WTC11 (cell line): ENCODE measurements at regions not wholly inside any gene's neighbourhood (a gene's known extent, or its start where the extent isn't known, plus 50 kb on each side); places are given as distances from the start of the nearest gene placed in this dataset.

Experiments
- ATAC-seq: fragments of 200-7000 bp; cut with Tn5 transposase; 2 replicates; pipeline ENCODE4 v1.10.0; 2021; ENCODE audit warnings: mild to moderate bottlenecking, moderate library complexity
- CTCF ChIA-PET: fragments of 300-600 bp; sonication (Branson Sonifier 250); formaldehyde crosslinking; loops from one replicate; lab custom pipeline; 2021; ENCODE audit warnings: antibody characterized with exemption; lab: Charles Lee
- POLR2A ChIA-PET: fragments of 350-600 bp; sonication (Branson Sonifier 250); formaldehyde crosslinking; loops from one replicate; lab custom pipeline; 2021; ENCODE audit warnings: antibody characterized with exemption; lab: Charles Lee
- DNase-seq: peaks from one replicate; pipeline ENCODE4 v3.0.0; 2021; ENCODE audit warnings: low spot score
- H3K27ac Mint-ChIP-seq: 2 replicates; pipeline ENCODE4 v1.8.0; 2021; ENCODE audit warnings: mixed read lengths
- H3K27me3 Mint-ChIP-seq: 2 replicates; pipeline ENCODE4 v1.8.0; 2021; ENCODE audit warnings: low read depth, mild to moderate bottlenecking, moderate library complexity, mixed read lengths
- H3K36me3 Mint-ChIP-seq: 2 replicates; pipeline ENCODE4 v1.8.0; 2021; ENCODE audit warnings: mixed read lengths
- H3K4me1 Mint-ChIP-seq: 2 replicates; pipeline ENCODE4 v1.8.0; 2022; ENCODE audit warnings: mixed read lengths
- H3K4me3 Mint-ChIP-seq: 2 replicates; pipeline ENCODE4 v1.8.0; 2021; ENCODE audit warnings: mild to moderate bottlenecking, moderate library complexity, mixed read lengths
- H3K9me3 Mint-ChIP-seq: 2 replicates; pipeline ENCODE4 v1.8.0; 2021; ENCODE audit warnings: mixed read lengths
- GABPB1 ChIP-seq: sonication (generic); formaldehyde crosslinking; IDR thresholded peaks from 2 replicates; pipeline ENCODE4 v1.8.1; 2023; ENCODE audit warnings: mild to moderate bottlenecking, missing genetic modification reagents
- GRHL2 ChIP-seq: fragments of 250-450 bp; sonication (Bioruptor Pico); IDR thresholded peaks from 2 replicates; pipeline ENCODE4 v1.8.0; 2022; ENCODE audit warnings: mild to moderate bottlenecking, moderate library complexity; ENCODE audit not compliant: insufficient replicate concordance, severe bottlenecking
- NFYB ChIP-seq: sonication (generic); formaldehyde crosslinking; conservative IDR thresholded peaks from 2 replicates; pipeline ENCODE4 v1.8.0; 2022; ENCODE audit warnings: low read depth, missing genetic modification reagents
- RELA ChIP-seq: sonication (generic); formaldehyde crosslinking; IDR thresholded peaks from 2 replicates; pipeline ENCODE4 v1.8.1; 2022; ENCODE audit warnings: missing genetic modification reagents, mild to moderate bottlenecking, borderline replicate concordance
- SMAD4 ChIP-seq: sonication (generic); formaldehyde crosslinking; IDR thresholded peaks from 2 replicates; pipeline ENCODE4 v1.8.0; 2022; ENCODE audit warnings: mild to moderate bottlenecking, missing genetic modification reagents
- TEAD4 ChIP-seq: sonication (generic); formaldehyde crosslinking; IDR thresholded peaks from 2 replicates; pipeline ENCODE4 v1.8.0; 2022; ENCODE audit warnings: mild to moderate bottlenecking, missing genetic modification reagents
- ZNF263 ChIP-seq: sonication (generic); formaldehyde crosslinking; IDR thresholded peaks from 2 replicates; pipeline ENCODE4 v1.8.1; 2022; ENCODE audit warnings: low read depth, mild to moderate bottlenecking, moderate library complexity, missing genetic modification reagents
- ZNF416 ChIP-seq: fragments of 250-450 bp; sonication (Bioruptor Pico); IDR thresholded peaks from 2 replicates; pipeline ENCODE4 v1.9.0; 2021; ENCODE audit warnings: mild to moderate bottlenecking, inconsistent platforms
- TF ChIP-seq, protein P1 (sequence below): sonication (generic); formaldehyde crosslinking; IDR thresholded peaks from 2 replicates; pipeline ENCODE4 v1.8.1; 2023; ENCODE audit warnings: mild to moderate bottlenecking, missing genetic modification reagents
- TF ChIP-seq, protein P2 (sequence below): sonication (generic); formaldehyde crosslinking; IDR thresholded peaks from 2 replicates; pipeline ENCODE4 v1.8.1; 2022; ENCODE audit warnings: low read depth, mild to moderate bottlenecking, moderate library complexity, missing genetic modification reagents, borderline replicate concordance
- TF ChIP-seq, protein P3 (sequence below): sonication (generic); formaldehyde crosslinking; IDR thresholded peaks from 2 replicates; pipeline ENCODE4 v1.8.1; 2022; ENCODE audit warnings: mild to moderate bottlenecking, missing genetic modification reagents, moderate library complexity, borderline replicate concordance
- TF ChIP-seq, protein P4 (sequence below): sonication (generic); formaldehyde crosslinking; conservative IDR thresholded peaks from 2 replicates; pipeline ENCODE4 v1.8.1; 2023; ENCODE audit warnings: mild to moderate bottlenecking, low read depth, missing genetic modification reagents, moderate library complexity
- TF ChIP-seq, protein P5 (sequence below): fragments of 250-450 bp; sonication (Bioruptor Pico); IDR thresholded peaks from 2 replicates; pipeline ENCODE4 v1.9.0; 2021; ENCODE audit warnings: mild to moderate bottlenecking, borderline replicate concordance
- TF ChIP-seq, protein P6 (sequence below): sonication (generic); formaldehyde crosslinking; IDR thresholded peaks from 2 replicates; pipeline ENCODE4 v1.8.1; 2023; ENCODE audit warnings: mild to moderate bottlenecking, missing genetic modification reagents, moderate library complexity

DNA sequence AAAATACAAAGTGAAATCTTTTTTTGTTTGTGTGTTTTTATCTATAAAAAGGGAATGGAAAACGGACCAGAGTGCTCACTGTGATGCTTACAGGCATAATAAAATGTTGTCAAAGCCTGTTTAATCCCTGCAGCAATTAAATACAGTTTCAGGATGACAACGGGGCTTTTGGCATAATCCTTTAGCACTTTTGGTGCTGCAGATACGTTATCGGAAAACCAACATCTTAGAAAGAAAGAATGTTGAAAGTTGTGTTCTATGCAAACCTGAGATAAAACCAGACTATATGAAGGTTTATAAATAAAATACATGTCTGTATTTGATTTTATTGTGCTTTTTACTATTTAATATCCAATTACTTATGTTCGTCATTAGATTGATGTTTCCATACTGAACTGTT is 307.4 kb upstream of the DAB2 start (continued):
- TF ChIP-seq, protein P1, sequence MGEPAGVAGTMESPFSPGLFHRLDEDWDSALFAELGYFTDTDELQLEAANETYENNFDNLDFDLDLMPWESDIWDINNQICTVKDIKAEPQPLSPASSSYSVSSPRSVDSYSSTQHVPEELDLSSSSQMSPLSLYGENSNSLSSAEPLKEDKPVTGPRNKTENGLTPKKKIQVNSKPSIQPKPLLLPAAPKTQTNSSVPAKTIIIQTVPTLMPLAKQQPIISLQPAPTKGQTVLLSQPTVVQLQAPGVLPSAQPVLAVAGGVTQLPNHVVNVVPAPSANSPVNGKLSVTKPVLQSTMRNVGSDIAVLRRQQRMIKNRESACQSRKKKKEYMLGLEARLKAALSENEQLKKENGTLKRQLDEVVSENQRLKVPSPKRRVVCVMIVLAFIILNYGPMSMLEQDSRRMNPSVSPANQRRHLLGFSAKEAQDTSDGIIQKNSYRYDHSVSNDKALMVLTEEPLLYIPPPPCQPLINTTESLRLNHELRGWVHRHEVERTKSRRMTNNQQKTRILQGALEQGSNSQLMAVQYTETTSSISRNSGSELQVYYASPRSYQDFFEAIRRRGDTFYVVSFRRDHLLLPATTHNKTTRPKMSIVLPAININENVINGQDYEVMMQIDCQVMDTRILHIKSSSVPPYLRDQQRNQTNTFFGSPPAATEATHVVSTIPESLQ: no peak
- no peak for TF ChIP-seq GABPB1 (CRISPR knock-in tag)
- no peak for TF ChIP-seq ZNF263 (CRISPR knock-in tag)
- no peak for TF ChIP-seq TEAD4 (CRISPR knock-in tag)
- no peak for TF ChIP-seq SMAD4 (CRISPR knock-in tag)
- TF ChIP-seq, protein P2, sequence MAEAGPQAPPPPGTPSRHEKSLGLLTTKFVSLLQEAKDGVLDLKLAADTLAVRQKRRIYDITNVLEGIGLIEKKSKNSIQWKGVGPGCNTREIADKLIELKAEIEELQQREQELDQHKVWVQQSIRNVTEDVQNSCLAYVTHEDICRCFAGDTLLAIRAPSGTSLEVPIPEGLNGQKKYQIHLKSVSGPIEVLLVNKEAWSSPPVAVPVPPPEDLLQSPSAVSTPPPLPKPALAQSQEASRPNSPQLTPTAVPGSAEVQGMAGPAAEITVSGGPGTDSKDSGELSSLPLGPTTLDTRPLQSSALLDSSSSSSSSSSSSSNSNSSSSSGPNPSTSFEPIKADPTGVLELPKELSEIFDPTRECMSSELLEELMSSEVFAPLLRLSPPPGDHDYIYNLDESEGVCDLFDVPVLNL: no peak

DNA sequence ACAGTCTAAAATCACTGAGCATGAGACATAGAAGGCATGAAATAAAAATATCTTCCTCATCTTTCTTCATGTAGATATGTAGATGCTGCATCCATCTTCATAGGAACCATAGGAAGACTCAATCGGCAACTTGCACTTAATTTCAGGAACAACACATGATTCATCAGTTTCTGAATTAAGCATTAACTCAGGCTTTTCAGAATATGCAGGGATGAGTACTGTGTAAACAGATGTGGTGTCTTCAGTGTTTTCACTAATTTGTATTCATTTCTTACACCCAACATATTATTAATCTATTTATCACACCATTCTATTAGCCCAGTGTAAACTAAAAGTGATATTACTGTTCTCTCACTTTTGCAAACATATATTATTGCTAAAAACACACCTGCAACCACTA is 305.9 kb upstream of the DAB2 start:
- H3K27ac Mint-ChIP-seq: no peak overlapping the region
- H3K36me3 Mint-ChIP-seq: no peaks in the 10 kb centered on the region
- DNase-seq (no peak), ATAC-seq (no peak)
- no peaks in the 10 kb centered on the region for H3K9me3 Mint-ChIP-seq
- TF ChIP-seq, protein P3, sequence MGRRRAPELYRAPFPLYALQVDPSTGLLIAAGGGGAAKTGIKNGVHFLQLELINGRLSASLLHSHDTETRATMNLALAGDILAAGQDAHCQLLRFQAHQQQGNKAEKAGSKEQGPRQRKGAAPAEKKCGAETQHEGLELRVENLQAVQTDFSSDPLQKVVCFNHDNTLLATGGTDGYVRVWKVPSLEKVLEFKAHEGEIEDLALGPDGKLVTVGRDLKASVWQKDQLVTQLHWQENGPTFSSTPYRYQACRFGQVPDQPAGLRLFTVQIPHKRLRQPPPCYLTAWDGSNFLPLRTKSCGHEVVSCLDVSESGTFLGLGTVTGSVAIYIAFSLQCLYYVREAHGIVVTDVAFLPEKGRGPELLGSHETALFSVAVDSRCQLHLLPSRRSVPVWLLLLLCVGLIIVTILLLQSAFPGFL (CRISPR knock-in tag): no peak
- TF ChIP-seq TEAD4 (CRISPR knock-in tag): no peak
- no peak for TF ChIP-seq RELA (CRISPR knock-in tag)
- TF ChIP-seq, protein P1: no peak
- no peak for TF ChIP-seq ZNF416
- TF ChIP-seq, protein P4, sequence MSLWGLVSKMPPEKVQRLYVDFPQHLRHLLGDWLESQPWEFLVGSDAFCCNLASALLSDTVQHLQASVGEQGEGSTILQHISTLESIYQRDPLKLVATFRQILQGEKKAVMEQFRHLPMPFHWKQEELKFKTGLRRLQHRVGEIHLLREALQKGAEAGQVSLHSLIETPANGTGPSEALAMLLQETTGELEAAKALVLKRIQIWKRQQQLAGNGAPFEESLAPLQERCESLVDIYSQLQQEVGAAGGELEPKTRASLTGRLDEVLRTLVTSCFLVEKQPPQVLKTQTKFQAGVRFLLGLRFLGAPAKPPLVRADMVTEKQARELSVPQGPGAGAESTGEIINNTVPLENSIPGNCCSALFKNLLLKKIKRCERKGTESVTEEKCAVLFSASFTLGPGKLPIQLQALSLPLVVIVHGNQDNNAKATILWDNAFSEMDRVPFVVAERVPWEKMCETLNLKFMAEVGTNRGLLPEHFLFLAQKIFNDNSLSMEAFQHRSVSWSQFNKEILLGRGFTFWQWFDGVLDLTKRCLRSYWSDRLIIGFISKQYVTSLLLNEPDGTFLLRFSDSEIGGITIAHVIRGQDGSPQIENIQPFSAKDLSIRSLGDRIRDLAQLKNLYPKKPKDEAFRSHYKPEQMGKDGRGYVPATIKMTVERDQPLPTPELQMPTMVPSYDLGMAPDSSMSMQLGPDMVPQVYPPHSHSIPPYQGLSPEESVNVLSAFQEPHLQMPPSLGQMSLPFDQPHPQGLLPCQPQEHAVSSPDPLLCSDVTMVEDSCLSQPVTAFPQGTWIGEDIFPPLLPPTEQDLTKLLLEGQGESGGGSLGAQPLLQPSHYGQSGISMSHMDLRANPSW (CRISPR knock-in tag): no peak
- ChIA-PET CTCF (no interaction called here), POLR2A (no interaction called here)
- H3K4me3 Mint-ChIP-seq: no peak overlapping the region
- H3K4me1 Mint-ChIP-seq: no peaks in the 10 kb centered on the region
- H3K27me3 Mint-ChIP-seq: no peaks in the 10 kb centered on the region

DNA sequence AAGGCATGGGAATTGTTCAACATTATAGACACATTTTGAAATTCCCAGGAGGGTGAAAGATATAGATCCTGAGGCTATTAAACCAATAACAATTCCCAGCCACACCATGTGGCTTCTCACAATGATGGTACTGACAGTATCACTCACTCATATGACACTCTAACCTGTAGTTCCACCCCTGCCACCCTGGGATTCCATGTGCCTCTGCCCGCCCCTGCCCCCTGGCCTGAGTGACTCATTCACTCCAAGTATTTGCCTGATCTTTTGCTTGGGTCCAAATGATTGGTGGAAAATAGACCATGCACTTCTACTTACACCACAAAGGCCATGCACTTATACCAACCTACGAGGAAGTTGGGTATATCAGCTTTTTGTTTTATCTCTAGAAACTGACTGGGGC is 305.2 kb upstream of the DAB2 start:
- H3K9me3 Mint-ChIP-seq: no peaks in the 10 kb centered on the region
- ChIA-PET CTCF (no interaction called here), POLR2A (no interaction called here)
- no peak overlapping the region for H3K27ac Mint-ChIP-seq
- no peak for ATAC-seq
- no peaks in the 10 kb centered on the region for H3K4me1 Mint-ChIP-seq
- no peaks in the 10 kb centered on the region for H3K36me3 Mint-ChIP-seq
- H3K4me3 Mint-ChIP-seq: no peak overlapping the region
- no peak for DNase-seq
- no peak for TF ChIP-seq NFYB (CRISPR knock-in tag)
- TF ChIP-seq ZNF263 (CRISPR knock-in tag): no peak
- TF ChIP-seq, protein P5, sequence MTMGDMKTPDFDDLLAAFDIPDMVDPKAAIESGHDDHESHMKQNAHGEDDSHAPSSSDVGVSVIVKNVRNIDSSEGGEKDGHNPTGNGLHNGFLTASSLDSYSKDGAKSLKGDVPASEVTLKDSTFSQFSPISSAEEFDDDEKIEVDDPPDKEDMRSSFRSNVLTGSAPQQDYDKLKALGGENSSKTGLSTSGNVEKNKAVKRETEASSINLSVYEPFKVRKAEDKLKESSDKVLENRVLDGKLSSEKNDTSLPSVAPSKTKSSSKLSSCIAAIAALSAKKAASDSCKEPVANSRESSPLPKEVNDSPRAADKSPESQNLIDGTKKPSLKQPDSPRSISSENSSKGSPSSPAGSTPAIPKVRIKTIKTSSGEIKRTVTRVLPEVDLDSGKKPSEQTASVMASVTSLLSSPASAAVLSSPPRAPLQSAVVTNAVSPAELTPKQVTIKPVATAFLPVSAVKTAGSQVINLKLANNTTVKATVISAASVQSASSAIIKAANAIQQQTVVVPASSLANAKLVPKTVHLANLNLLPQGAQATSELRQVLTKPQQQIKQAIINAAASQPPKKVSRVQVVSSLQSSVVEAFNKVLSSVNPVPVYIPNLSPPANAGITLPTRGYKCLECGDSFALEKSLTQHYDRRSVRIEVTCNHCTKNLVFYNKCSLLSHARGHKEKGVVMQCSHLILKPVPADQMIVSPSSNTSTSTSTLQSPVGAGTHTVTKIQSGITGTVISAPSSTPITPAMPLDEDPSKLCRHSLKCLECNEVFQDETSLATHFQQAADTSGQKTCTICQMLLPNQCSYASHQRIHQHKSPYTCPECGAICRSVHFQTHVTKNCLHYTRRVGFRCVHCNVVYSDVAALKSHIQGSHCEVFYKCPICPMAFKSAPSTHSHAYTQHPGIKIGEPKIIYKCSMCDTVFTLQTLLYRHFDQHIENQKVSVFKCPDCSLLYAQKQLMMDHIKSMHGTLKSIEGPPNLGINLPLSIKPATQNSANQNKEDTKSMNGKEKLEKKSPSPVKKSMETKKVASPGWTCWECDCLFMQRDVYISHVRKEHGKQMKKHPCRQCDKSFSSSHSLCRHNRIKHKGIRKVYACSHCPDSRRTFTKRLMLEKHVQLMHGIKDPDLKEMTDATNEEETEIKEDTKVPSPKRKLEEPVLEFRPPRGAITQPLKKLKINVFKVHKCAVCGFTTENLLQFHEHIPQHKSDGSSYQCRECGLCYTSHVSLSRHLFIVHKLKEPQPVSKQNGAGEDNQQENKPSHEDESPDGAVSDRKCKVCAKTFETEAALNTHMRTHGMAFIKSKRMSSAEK (CRISPR knock-in tag): no peak
- TF ChIP-seq, protein P6, sequence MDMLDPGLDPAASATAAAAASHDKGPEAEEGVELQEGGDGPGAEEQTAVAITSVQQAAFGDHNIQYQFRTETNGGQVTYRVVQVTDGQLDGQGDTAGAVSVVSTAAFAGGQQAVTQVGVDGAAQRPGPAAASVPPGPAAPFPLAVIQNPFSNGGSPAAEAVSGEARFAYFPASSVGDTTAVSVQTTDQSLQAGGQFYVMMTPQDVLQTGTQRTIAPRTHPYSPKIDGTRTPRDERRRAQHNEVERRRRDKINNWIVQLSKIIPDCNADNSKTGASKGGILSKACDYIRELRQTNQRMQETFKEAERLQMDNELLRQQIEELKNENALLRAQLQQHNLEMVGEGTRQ (CRISPR knock-in tag): no peak
- no peak for TF ChIP-seq GRHL2 (CRISPR knock-in tag)
- TF ChIP-seq, all 79 proteins: peak for 0
- no peaks in the 10 kb centered on the region for H3K27me3 Mint-ChIP-seq
